PC-3 (cell line): ENCODE measurements at regions not wholly inside any gene's neighbourhood (a gene's known extent, or its start where the extent isn't known, plus 50 kb on each side); places are given as distances from the start of the nearest gene placed in this dataset.

Experiments used
- ATAC-seq: fragments of 200-7000 bp; cut with Tn5 transposase; 2 replicates; pipeline ENCODE4 v1.9.1; 2020; ENCODE audit warnings: mild to moderate bottlenecking, moderate library complexity
- BruUV-seq: library from RNA; stranded (reverse); fragments of 400-500 nt; replicated peaks from 2 replicates; lab custom pipeline; 2021; lab: Mats Ljungman, UMichigan
- CTCF ChIA-PET: fragments of 300-600 bp; sonication (Branson Sonifier 250); formaldehyde crosslinking; loops from one replicate; lab custom pipeline; 2022; ENCODE audit warnings: antibody characterized with exemption; lab: Charles Lee
- POLR2A ChIA-PET: fragments of 300-600 bp; sonication (Branson Sonifier 250); formaldehyde crosslinking; loops from one replicate; lab custom pipeline; 2022; ENCODE audit warnings: antibody characterized with exemption; ENCODE audit not compliant: unreplicated experiment; lab: Charles Lee
- DNase-seq: peaks from one replicate; pipeline ENCODE4 v3.0.0-alpha.2; 2015
- H2AFZ ChIP-seq: fragments of 300-600 bp; sonication (generic); 2 replicates; pipeline ENCODE4 v1.6.0; 2016; ENCODE audit warnings: antibody characterized with exemption, low read length
- H3F3A ChIP-seq: fragments of 300-600 bp; sonication (generic); one replicate; pipeline ENCODE4 v1.6.0; 2017; ENCODE audit warnings: antibody characterized with exemption, low read length, control low read depth, mild to moderate bottlenecking; ENCODE audit not compliant: unreplicated experiment
- H3K27ac ChIP-seq: fragments of 300-600 bp; sonication (generic); 2 replicates; pipeline ENCODE4 v1.5.1; 2016; ENCODE audit warnings: mild to moderate bottlenecking, low read length
- H3K27me3 ChIP-seq: fragments of 300-600 bp; sonication (generic); 2 replicates; pipeline ENCODE4 v1.6.1; 2016; ENCODE audit warnings: low read length, mixed read lengths
- H3K36me3 ChIP-seq: fragments of 300-600 bp; sonication (generic); 2 replicates; pipeline ENCODE4 v1.6.1; 2016; ENCODE audit warnings: low read depth, mixed run types, low read length, mixed read lengths
- H3K4me1 ChIP-seq: fragments of 300-600 bp; sonication (generic); 2 replicates; pipeline ENCODE4 v1.5.1; 2016; ENCODE audit warnings: low read length; ENCODE audit not compliant: insufficient read depth
- H3K4me2 ChIP-seq: fragments of 300-600 bp; sonication (generic); 2 replicates; pipeline ENCODE4 v1.6.0; 2016; ENCODE audit warnings: low read length
- H3K4me3 ChIP-seq: fragments of 300-600 bp; sonication (generic); 2 replicates; pipeline ENCODE4 v1.5.1; 2016; ENCODE audit warnings: mild to moderate bottlenecking, low read length, mixed read lengths
- H3K79me2 ChIP-seq: fragments of 300-600 bp; sonication (generic); 2 replicates; pipeline ENCODE4 v1.6.1; 2017; ENCODE audit warnings: low read length, mixed read lengths
- H3K9ac ChIP-seq: fragments of 300-600 bp; sonication (generic); 2 replicates; pipeline ENCODE4 v1.6.0; 2016; ENCODE audit warnings: mild to moderate bottlenecking, low read length
- H3K9me2 ChIP-seq: fragments of 300-600 bp; sonication (generic); replicated peaks from 2 replicates; pipeline ENCODE4 v1.6.1; 2016; ENCODE audit warnings: mixed run types, low read length, mixed read lengths
- H3K9me3 ChIP-seq: fragments of 300-600 bp; sonication (generic); 2 replicates; pipeline ENCODE4 v1.6.1; 2016; ENCODE audit warnings: low read length, mixed read lengths
- H4K20me1 ChIP-seq: fragments of 300-600 bp; sonication (generic); 2 replicates; pipeline ENCODE4 v1.6.1; 2016; ENCODE audit warnings: low read length, mixed read lengths
- EZH2 ChIP-seq: fragments of 300-600 bp; sonication (generic); IDR thresholded peaks from one replicate; pipeline ENCODE4 v1.6.1; 2017; ENCODE audit warnings: antibody characterized with exemption, mild to moderate bottlenecking, low read length; ENCODE audit not compliant: unreplicated experiment
- EZH2phosphoT487 ChIP-seq: fragments of 300-600 bp; sonication (generic); IDR thresholded peaks from 2 replicates; pipeline ENCODE4 v1.6.1; 2018; ENCODE audit warnings: mild to moderate bottlenecking, antibody characterized with exemption, low read length, borderline replicate concordance
- intact Hi-C: fragments of 100-400 bp; cut with micrococcal nuclease; formaldehyde crosslinking; loops from 2 replicates; pipeline ENCODE4 v1.9.0; 2023
- TF ChIP-seq, protein P1 (sequence below): fragments of 300-600 bp; sonication (generic); conservative IDR thresholded peaks from 2 replicates; pipeline ENCODE4 v1.5.1; 2017; ENCODE audit warnings: antibody characterized with exemption, low read depth, mild to moderate bottlenecking, low read length

DNA sequence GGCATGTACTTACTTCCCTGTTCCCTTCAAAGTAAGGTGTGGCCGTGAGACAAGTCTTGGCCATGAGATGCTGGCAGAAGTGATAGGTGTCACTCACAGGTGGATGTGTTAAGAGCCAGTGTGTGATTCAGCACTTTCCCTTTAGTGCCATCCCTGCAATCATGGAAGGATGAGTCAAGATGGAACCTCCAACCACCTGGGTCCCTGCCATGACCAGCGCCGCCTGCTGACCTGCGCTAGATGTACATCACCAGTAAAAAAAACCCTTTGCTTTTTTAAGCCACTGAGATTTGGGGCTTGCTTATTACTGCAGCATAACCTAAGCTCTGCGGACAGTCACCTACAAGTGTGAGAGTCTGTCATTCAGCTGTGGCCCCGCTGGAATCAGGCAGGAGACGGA lies 71.7 kb downstream of the TOMM20 start:
- no peaks in the 10 kb centered on the region for H3K9me3 ChIP-seq
- H3K36me3 ChIP-seq: no peaks in the 10 kb centered on the region
- ATAC-seq (no peak), DNase-seq (peak; percentile 17)
- peaks cover 3% of the 10 kb centered on the region for H3F3A ChIP-seq
- H3K9ac ChIP-seq: no peak overlapping the region
- ChIA-PET CTCF (interaction anchor here (0.5 kb wide), 1 partner anchor 48 kb away, joined by 5 read pairs; no protein-coding TSS in a partner anchor), POLR2A (no interaction called here)
- H3K27me3 ChIP-seq: no peaks in the 10 kb centered on the region
- no peak overlapping the region for H2AFZ ChIP-seq
- no peaks in the 10 kb centered on the region for H4K20me1 ChIP-seq
- TF ChIP-seq, protein P1, sequence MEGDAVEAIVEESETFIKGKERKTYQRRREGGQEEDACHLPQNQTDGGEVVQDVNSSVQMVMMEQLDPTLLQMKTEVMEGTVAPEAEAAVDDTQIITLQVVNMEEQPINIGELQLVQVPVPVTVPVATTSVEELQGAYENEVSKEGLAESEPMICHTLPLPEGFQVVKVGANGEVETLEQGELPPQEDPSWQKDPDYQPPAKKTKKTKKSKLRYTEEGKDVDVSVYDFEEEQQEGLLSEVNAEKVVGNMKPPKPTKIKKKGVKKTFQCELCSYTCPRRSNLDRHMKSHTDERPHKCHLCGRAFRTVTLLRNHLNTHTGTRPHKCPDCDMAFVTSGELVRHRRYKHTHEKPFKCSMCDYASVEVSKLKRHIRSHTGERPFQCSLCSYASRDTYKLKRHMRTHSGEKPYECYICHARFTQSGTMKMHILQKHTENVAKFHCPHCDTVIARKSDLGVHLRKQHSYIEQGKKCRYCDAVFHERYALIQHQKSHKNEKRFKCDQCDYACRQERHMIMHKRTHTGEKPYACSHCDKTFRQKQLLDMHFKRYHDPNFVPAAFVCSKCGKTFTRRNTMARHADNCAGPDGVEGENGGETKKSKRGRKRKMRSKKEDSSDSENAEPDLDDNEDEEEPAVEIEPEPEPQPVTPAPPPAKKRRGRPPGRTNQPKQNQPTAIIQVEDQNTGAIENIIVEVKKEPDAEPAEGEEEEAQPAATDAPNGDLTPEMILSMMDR: 0 out of 2 replicates have a peak, but pooled peaks have one; percentile 31
- TF ChIP-seq EZH2phosphoT487: no peak
- no peak overlapping the region for H3K27ac ChIP-seq
- H3K9me2 ChIP-seq: no peaks in the 10 kb centered on the region
- peaks cover 18% of the 10 kb centered on the region for H3K4me1 ChIP-seq
- H3K79me2 ChIP-seq: no peaks in the 10 kb centered on the region
- no TSS peak for BruUV-seq
- no peak overlapping the region for H3K4me3 ChIP-seq
- intact Hi-C loops: no loop called here
- H3K4me2 ChIP-seq: no peak overlapping the region

DNA sequence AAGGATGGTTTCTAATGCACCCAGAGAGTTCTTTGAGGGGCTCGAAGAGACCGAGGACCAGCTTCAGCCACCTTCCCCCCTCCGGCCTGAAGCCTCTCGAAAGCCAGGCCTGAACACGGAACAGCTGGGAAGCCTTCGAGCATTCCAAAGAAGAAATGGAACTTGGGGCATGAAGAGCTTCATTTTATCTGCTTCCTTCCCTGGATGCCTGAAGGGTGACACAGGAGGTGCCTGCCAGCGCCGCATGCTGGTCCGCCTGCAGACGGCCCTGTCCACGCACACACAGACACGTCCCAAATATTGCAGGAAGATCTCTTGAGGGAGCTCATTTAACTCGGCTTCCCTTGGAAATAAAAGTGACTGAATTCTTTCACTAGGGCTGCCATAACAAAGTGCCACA lies 73.7 kb downstream of the TOMM20 start:
- CTCF ChIA-PET: no interaction called here
- Histone ChIP-seq H3K27me3 (no peaks in the 10 kb centered on the region), H4K20me1 (no peaks in the 10 kb centered on the region), H3K9ac (no peak overlapping the region), H3F3A (no peaks in the 10 kb centered on the region), H3K79me2 (no peaks in the 10 kb centered on the region), H3K4me1 (no peaks in the 10 kb centered on the region), H3K9me2 (no peaks in the 10 kb centered on the region), H3K9me3 (no peaks in the 10 kb centered on the region), H3K4me3 (no peak overlapping the region), H3K4me2 (no peak overlapping the region), H2AFZ (no peak overlapping the region), H3K36me3 (no peaks in the 10 kb centered on the region), H3K27ac (no peak overlapping the region)
- intact Hi-C loops: no loop called here
- TF ChIP-seq EZH2phosphoT487: no peak
- TF ChIP-seq, protein P1: no peak
- TF ChIP-seq EZH2: no peak
- BruUV-seq: no TSS peak
- POLR2A ChIA-PET: interaction anchor here (0.6 kb wide), 1 partner anchor 282 kb away, joined by 3 read pairs; no protein-coding TSS in a partner anchor
- DNase-seq (no peak), ATAC-seq (no peak)

DNA sequence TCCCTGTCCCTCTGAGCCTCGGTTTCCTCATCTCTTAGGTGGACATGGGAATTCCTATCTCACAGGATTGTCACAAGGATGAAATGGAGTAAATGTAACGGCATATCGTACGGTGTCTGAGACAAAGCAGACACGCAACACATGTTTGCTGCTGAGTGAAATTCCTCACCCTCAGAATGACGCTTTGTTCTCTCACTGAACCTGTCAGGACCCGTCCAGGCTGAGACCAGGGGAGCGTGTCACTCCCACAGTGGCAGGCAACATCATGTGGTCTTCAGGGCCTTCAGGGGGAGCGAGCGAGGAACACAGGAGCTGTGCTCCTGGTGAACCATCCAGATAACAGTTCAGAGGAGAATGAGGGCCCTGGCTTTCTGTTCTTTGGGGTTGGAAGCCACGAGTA lies 74.2 kb downstream of the TOMM20 start:
- CTCF ChIA-PET: no interaction called here

More for the DNA sequence above, 74.2 kb downstream of the TOMM20 start:
- Histone ChIP-seq H4K20me1 (no peaks in the 10 kb centered on the region), H3F3A (no peaks in the 10 kb centered on the region), H2AFZ (no peak overlapping the region), H3K36me3 (no peaks in the 10 kb centered on the region), H3K9me3 (no peaks in the 10 kb centered on the region), H3K27ac (no peak overlapping the region), H3K4me1 (0 out of 2 replicates have a peak, but pooled peaks cover 3% of the 10 kb centered on the region), H3K79me2 (no peaks in the 10 kb centered on the region), H3K9ac (no peak overlapping the region), H3K9me2 (no peaks in the 10 kb centered on the region), H3K4me3 (no peak overlapping the region), H3K27me3 (no peaks in the 10 kb centered on the region), H3K4me2 (no peak overlapping the region)
- BruUV-seq: no TSS peak
- DNase-seq: no peak
- intact Hi-C loops: no loop called here
- no peak for ATAC-seq
- POLR2A ChIA-PET: no interaction called here
- no peak for TF ChIP-seq EZH2phosphoT487
- TF ChIP-seq, protein P1: no peak
- TF ChIP-seq EZH2: no peak
